Mesendoderm (in vitro differentiated cells): ENCODE measurements at regions not wholly inside any gene's neighbourhood (a gene's known extent, or its start where the extent isn't known, plus 50 kb on each side); places are given as distances from the start of the nearest gene placed in this dataset.

Experiments used
- DNase-seq: peaks from one replicate; pipeline ENCODE4 v3.0.0; 2013
- H2AK5ac ChIP-seq: 2 replicates; pipeline ENCODE4 v1.6.1; 2013; ENCODE audit warnings: low read length, inconsistent platforms
- H2BK120ac ChIP-seq: 2 replicates; pipeline ENCODE4 v1.6.1; 2013; ENCODE audit warnings: low read depth, mild to moderate bottlenecking, low read length, moderate library complexity, mixed read lengths
- H2BK15ac ChIP-seq: replicated peaks from 2 replicates; pipeline ENCODE4 v1.6.1; 2013; ENCODE audit warnings: low read depth, mild to moderate bottlenecking, moderate library complexity
- H2BK5ac ChIP-seq: 2 replicates; pipeline ENCODE4 v1.6.1; 2013; ENCODE audit warnings: low read length, inconsistent platforms
- H3K18ac ChIP-seq: 2 replicates; pipeline ENCODE4 v1.6.1; 2013; ENCODE audit warnings: mild to moderate bottlenecking, low read length, mixed read lengths
- H3K23ac ChIP-seq: one replicate; pipeline ENCODE4 v1.6.1; 2013; ENCODE audit warnings: low read length
- H3K27ac ChIP-seq: 2 replicates; pipeline ENCODE4 v1.5.1; 2013; ENCODE audit warnings: low read depth, mild to moderate bottlenecking, inconsistent platforms, low read length, moderate library complexity
- H3K27me3 ChIP-seq: 2 replicates; pipeline ENCODE4 v1.6.1; 2013; ENCODE audit warnings: low read length, control low read depth, mild to moderate bottlenecking, inconsistent platforms; ENCODE audit not compliant: insufficient read depth, poor library complexity
- H3K36me3 ChIP-seq: 2 replicates; pipeline ENCODE4 v1.6.1; 2013; ENCODE audit warnings: low read length, inconsistent platforms; ENCODE audit not compliant: control insufficient read depth, insufficient read depth
- H3K4ac ChIP-seq: one replicate; pipeline ENCODE4 v1.6.1; 2013; ENCODE audit warnings: low read depth, mild to moderate bottlenecking, low read length, moderate library complexity
- H3K4me1 ChIP-seq: 2 replicates; pipeline ENCODE4 v1.6.1; 2013; ENCODE audit warnings: low read depth, low read length, inconsistent platforms; ENCODE audit not compliant: control insufficient read depth
- H3K4me2 ChIP-seq: 2 replicates; pipeline ENCODE4 v1.6.1; 2013; ENCODE audit warnings: low read length
- H3K4me3 ChIP-seq: 2 replicates; pipeline ENCODE4 v1.5.1; 2013; ENCODE audit warnings: mild to moderate bottlenecking, low read length
- H3K56ac ChIP-seq: one replicate; pipeline ENCODE4 v1.6.1; 2013; ENCODE audit warnings: low read length
- H3K79me1 ChIP-seq: 2 replicates; pipeline ENCODE4 v1.6.1; 2013; ENCODE audit warnings: low read length, inconsistent platforms
- H3K79me2 ChIP-seq: 2 replicates; pipeline ENCODE4 v1.6.1; 2013; ENCODE audit warnings: mild to moderate bottlenecking, low read length; ENCODE audit not compliant: control insufficient read depth, insufficient read depth
- H3K9ac ChIP-seq: 2 replicates; pipeline ENCODE4 v1.6.1; 2013; ENCODE audit warnings: low read length, inconsistent platforms
- H4K5ac ChIP-seq: one replicate; pipeline ENCODE4 v1.6.1; 2013; ENCODE audit warnings: low read length
- H4K8ac ChIP-seq: one replicate; pipeline ENCODE4 v1.6.1; 2013; ENCODE audit warnings: low read depth, mild to moderate bottlenecking, control low read depth, low read length, moderate library complexity
- WGBS: extraction: QIAGEN DNeasy Blood & Tissue Kit; methylation state at CpG from one replicate; pipeline ENCODE4 v1.1.7; 2013; ENCODE audit warnings: low lambda C conversion rate, missing lambda C conversion rate; ENCODE audit not compliant: insufficient coverage; ENCODE audit errors: extremely low coverage; 5-methylcytosine and 5-hydroxymethylcytosine counted together

- no peak overlapping the region for H4K5ac ChIP-seq
- H3K9ac ChIP-seq: no peak overlapping the region
- no peaks in the 10 kb centered on the region for H3K27me3 ChIP-seq
- no peak for DNase-seq
- no peaks in the 10 kb centered on the region for H3K36me3 ChIP-seq
- no peak overlapping the region for H3K18ac ChIP-seq
- no peak overlapping the region for H3K27ac ChIP-seq
- H3K4me1 ChIP-seq: no peaks in the 10 kb centered on the region
- H2BK5ac ChIP-seq: no peak overlapping the region
- H4K8ac ChIP-seq: no peak overlapping the region
- H3K56ac ChIP-seq: no peak overlapping the region
- no CpG with 5 or more reads among the region's 27 CpGs for WGBS
- H3K23ac ChIP-seq: no peak overlapping the region
- H3K79me1 ChIP-seq: no peaks in the 10 kb centered on the region
- H2BK15ac ChIP-seq: no peak overlapping the region
- H3K4me2 ChIP-seq: no peak overlapping the region
- no peak overlapping the region for H2BK120ac ChIP-seq
- H3K4me3 ChIP-seq: no peak overlapping the region
- H3K4ac ChIP-seq: no peak overlapping the region
- no peaks in the 10 kb centered on the region for H3K79me2 ChIP-seq
- H2AK5ac ChIP-seq: no peak overlapping the region
These were observed 423.0 kb downstream of the BRD1 start for GRCh38 chr22:49404576-49405241.

GRCh38 chr22:49404020-49404419, 423.7 kb downstream of the BRD1 start:
- H3K4ac ChIP-seq: no peak overlapping the region
- H2BK120ac ChIP-seq: no peak overlapping the region
- no peaks in the 10 kb centered on the region for H3K36me3 ChIP-seq
- no peak overlapping the region for H2BK15ac ChIP-seq
- no peaks in the 10 kb centered on the region for H3K79me2 ChIP-seq
- H3K18ac ChIP-seq: no peak overlapping the region
- no peak overlapping the region for H3K4me2 ChIP-seq
- no CpG with 5 or more reads among the region's 10 CpGs for WGBS
- H3K4me1 ChIP-seq: no peaks in the 10 kb centered on the region
- H3K27me3 ChIP-seq: no peaks in the 10 kb centered on the region
- H3K23ac ChIP-seq: no peak overlapping the region
- H3K9ac ChIP-seq: no peak overlapping the region
- H2BK5ac ChIP-seq: no peak overlapping the region
- H3K4me3 ChIP-seq: no peak overlapping the region
- H4K5ac ChIP-seq: no peak overlapping the region
- H3K27ac ChIP-seq: no peak overlapping the region
- no peak overlapping the region for H4K8ac ChIP-seq
- no peaks in the 10 kb centered on the region for H3K79me1 ChIP-seq
- no peak overlapping the region for H3K56ac ChIP-seq
- no peak for DNase-seq
- H2AK5ac ChIP-seq: no peak overlapping the region

GRCh38 chr22:49403102-49403501, 424.6 kb downstream of the BRD1 start:
- no peak for DNase-seq
- WGBS: no CpG with 5 or more reads among the region's 6 CpGs
- Histone ChIP-seq H3K79me2 (no peaks in the 10 kb centered on the region), H3K4ac (no peak overlapping the region), H3K4me2 (no peak overlapping the region), H3K4me3 (no peak overlapping the region), H3K18ac (no peak overlapping the region), H3K9ac (no peak overlapping the region), H3K4me1 (no peaks in the 10 kb centered on the region), H3K79me1 (no peaks in the 10 kb centered on the region), H3K27me3 (no peaks in the 10 kb centered on the region), H3K23ac (no peak overlapping the region), H4K5ac (no peak overlapping the region), H2BK120ac (no peak overlapping the region), H3K36me3 (no peaks in the 10 kb centered on the region), H3K56ac (no peak overlapping the region), H2BK15ac (no peak overlapping the region), H3K27ac (no peak overlapping the region), H2AK5ac (no peak overlapping the region), H4K8ac (no peak overlapping the region), H2BK5ac (no peak overlapping the region)

GRCh38 chr22:49402169-49402568, 425.5 kb downstream of the BRD1 start:
- no peaks in the 10 kb centered on the region for H3K79me1 ChIP-seq
- H4K5ac ChIP-seq: no peak overlapping the region
- H3K9ac ChIP-seq: no peak overlapping the region
- no peak overlapping the region for H2BK15ac ChIP-seq
- no peak overlapping the region for H3K56ac ChIP-seq
- H3K4me2 ChIP-seq: no peak overlapping the region
- H3K18ac ChIP-seq: no peak overlapping the region
- DNase-seq: no peak
- H3K27ac ChIP-seq: no peak overlapping the region
- no peaks in the 10 kb centered on the region for H3K4me1 ChIP-seq
- H4K8ac ChIP-seq: no peak overlapping the region
- H3K79me2 ChIP-seq: no peaks in the 10 kb centered on the region
- H3K27me3 ChIP-seq: no peaks in the 10 kb centered on the region
- no peak overlapping the region for H2BK120ac ChIP-seq
- no CpG with 5 or more reads among the region's 12 CpGs for WGBS
- no peak overlapping the region for H2AK5ac ChIP-seq
- no peak overlapping the region for H2BK5ac ChIP-seq
- H3K23ac ChIP-seq: no peak overlapping the region
- no peaks in the 10 kb centered on the region for H3K36me3 ChIP-seq
- H3K4me3 ChIP-seq: no peak overlapping the region
- no peak overlapping the region for H3K4ac ChIP-seq

- Histone ChIP-seq H3K4ac (no peak overlapping the region), H3K27me3 (no peaks in the 10 kb centered on the region), H3K23ac (no peak overlapping the region), H3K18ac (no peak overlapping the region), H3K4me1 (no peaks in the 10 kb centered on the region), H2AK5ac (no peak overlapping the region), H3K4me2 (no peak overlapping the region), H3K36me3 (no peaks in the 10 kb centered on the region), H4K8ac (no peak overlapping the region), H3K27ac (no peak overlapping the region), H3K56ac (no peak overlapping the region), H2BK5ac (no peak overlapping the region), H4K5ac (no peak overlapping the region), H3K4me3 (no peak overlapping the region), H2BK15ac (no peak overlapping the region), H3K9ac (no peak overlapping the region), H3K79me1 (no peaks in the 10 kb centered on the region), H3K79me2 (no peaks in the 10 kb centered on the region), H2BK120ac (no peak overlapping the region)
- DNase-seq: no peak
- no CpG with 5 or more reads among the region's 16 CpGs for WGBS
These were observed 426.6 kb downstream of the BRD1 start for GRCh38 chr22:49400941-49401598.
